ENCODE measurements at regions not wholly inside any gene's neighbourhood (a gene's known extent, or its start where the extent isn't known, plus 50 kb on each side); places are given as distances from the start of the nearest gene placed in this dataset.

GRCh38 chr2:237150186-237150585 is 64.5 kb downstream of the COPS8 start:
- no peak for DNase-seq (ENCODE audit: low spot score)

GRCh38 chr2:237150831-237151375 is 65.2 kb downstream of the COPS8 start:
- no peak for DNase-seq (ENCODE audit: low spot score)

- DNase-seq (ENCODE audit: low spot score) = no peak
Observed at GRCh38 chr2:237152361-237152760, 66.7 kb downstream of the COPS8 start.

GRCh38 chr2:237153181-237153580 is 67.5 kb downstream of the COPS8 start:
- DNase-seq (ENCODE audit: low spot score) = no peak

- peak; percentile 66 for DNase-seq (ENCODE audit: low spot score)
Observed at GRCh38 chr2:237154082-237154638, 68.5 kb downstream of the COPS8 start.

- DNase-seq (ENCODE audit: low spot score) = no peak
Observed at GRCh38 chr2:237154884-237155851, 69.5 kb downstream of the COPS8 start.

GRCh38 chr2:237156031-237156856 is 70.6 kb downstream of the COPS8 start:
- DNase-seq (ENCODE audit: low spot score) = no peak

- DNase-seq (ENCODE audit: low spot score) = no peak
Observed at GRCh38 chr2:237156857-237157779, 71.4 kb downstream of the COPS8 start.

GRCh38 chr2:237157780-237158102 is 72.1 kb downstream of the COPS8 start:
- no peak for DNase-seq (ENCODE audit: low spot score)

- no peak for DNase-seq (ENCODE audit: low spot score)
Observed at GRCh38 chr2:237158194-237158593, 72.5 kb downstream of the COPS8 start.

- no peak for DNase-seq (ENCODE audit: low spot score)
Observed at GRCh38 chr2:237159006-237159911, 73.6 kb downstream of the COPS8 start.

GRCh38 chr2:237160271-237160919 is 74.7 kb downstream of the COPS8 start:
- DNase-seq (ENCODE audit: low spot score) = no peak

- no peak for DNase-seq (ENCODE audit: low spot score)
Observed at GRCh38 chr2:237161189-237161588, 75.5 kb downstream of the COPS8 start.

GRCh38 chr2:237162959-237163358 is 77.3 kb downstream of the COPS8 start:
- DNase-seq (ENCODE audit: low spot score) = no peak

GRCh38 chr2:237164474-237165042 is 78.9 kb downstream of the COPS8 start:
- DNase-seq (ENCODE audit: low spot score) = no peak

GRCh38 chr2:237165405-237166276 is 80.0 kb downstream of the COPS8 start:
- DNase-seq (ENCODE audit: low spot score) = no peak

GRCh38 chr2:237167038-237167437 is 81.3 kb downstream of the COPS8 start:
- DNase-seq (ENCODE audit: low spot score) = no peak

- DNase-seq (ENCODE audit: low spot score) = no peak
Observed at GRCh38 chr2:237167934-237168333, 82.2 kb downstream of the COPS8 start.
